Fibroblast of lung (primary cell): ENCODE measurements at regions not wholly inside any gene's neighbourhood (a gene's known extent, or its start where the extent isn't known, plus 50 kb on each side); places are given as distances from the start of the nearest gene placed in this dataset.
"Not testable (repeated sequence)": the region's sequence is repeated elsewhere in the genome, so short reads cannot be mapped to it uniquely, and the experiment has no call there.

Experiments used
- EZH2 ChIP-seq: IDR thresholded peaks from 2 replicates; pipeline ENCODE4 v1.5.1; 2012; ENCODE audit warnings: low read length, control low read depth, mild to moderate bottlenecking; ENCODE audit errors: missing control alignments
- TF ChIP-seq, protein P1 (sequence below), 2 donors: IDR thresholded peaks in 1 of 2; conservative IDR thresholded peaks in 1 of 2; 1 replicate in 1 of 2; 2 replicates in 1 of 2; pipeline ENCODE4 v1.5.1; 2011 to 2012; ENCODE audit warnings: low read length in 2 of 2, control low read depth in 1 of 2, inconsistent platforms in 1 of 2, low read depth in 1 of 2, mild to moderate bottlenecking in 1 of 2

DNA sequence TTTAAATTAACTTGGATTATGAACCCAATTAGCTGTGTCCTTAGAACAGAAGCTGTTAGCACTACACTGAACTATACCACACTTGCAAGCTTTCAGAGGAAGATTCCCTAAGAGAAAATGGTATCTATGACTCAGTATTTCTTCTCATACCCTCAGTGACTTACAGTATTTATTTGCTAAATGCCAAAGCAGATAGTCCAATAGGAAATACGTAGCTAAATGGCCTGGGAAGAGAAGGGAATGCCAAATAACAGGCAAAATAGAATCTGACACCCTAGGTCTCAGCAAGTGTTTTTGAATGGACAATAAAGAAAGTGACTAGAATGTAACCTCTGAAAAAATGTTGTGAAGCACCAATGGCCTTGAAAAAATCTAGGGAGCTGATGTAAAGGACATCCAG is 570.8 kb downstream of the ZWINT start:
- TF ChIP-seq, protein P1, sequence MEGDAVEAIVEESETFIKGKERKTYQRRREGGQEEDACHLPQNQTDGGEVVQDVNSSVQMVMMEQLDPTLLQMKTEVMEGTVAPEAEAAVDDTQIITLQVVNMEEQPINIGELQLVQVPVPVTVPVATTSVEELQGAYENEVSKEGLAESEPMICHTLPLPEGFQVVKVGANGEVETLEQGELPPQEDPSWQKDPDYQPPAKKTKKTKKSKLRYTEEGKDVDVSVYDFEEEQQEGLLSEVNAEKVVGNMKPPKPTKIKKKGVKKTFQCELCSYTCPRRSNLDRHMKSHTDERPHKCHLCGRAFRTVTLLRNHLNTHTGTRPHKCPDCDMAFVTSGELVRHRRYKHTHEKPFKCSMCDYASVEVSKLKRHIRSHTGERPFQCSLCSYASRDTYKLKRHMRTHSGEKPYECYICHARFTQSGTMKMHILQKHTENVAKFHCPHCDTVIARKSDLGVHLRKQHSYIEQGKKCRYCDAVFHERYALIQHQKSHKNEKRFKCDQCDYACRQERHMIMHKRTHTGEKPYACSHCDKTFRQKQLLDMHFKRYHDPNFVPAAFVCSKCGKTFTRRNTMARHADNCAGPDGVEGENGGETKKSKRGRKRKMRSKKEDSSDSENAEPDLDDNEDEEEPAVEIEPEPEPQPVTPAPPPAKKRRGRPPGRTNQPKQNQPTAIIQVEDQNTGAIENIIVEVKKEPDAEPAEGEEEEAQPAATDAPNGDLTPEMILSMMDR (conservative IDR thresholded peaks at IDR 0.05 in 1 of 2, IDR thresholded peaks at IDR 0.05 in 1 of 2; ENCODE audit: low read depth in 1 of 2, low read length in 2 of 2), result not testable (repeated sequence)
- not testable (repeated sequence) for TF ChIP-seq EZH2
